Esophagus muscularis mucosa (tissue), 3 donors: ENCODE measurements at regions not wholly inside any gene's neighbourhood (a gene's known extent, or its start where the extent isn't known, plus 50 kb on each side); places are given as distances from the start of the nearest gene placed in this dataset.

ENCODE experiments used
- POLR2AphosphoS5 ChIP-seq, 2 donors: sonication (generic); formaldehyde crosslinking; IDR thresholded peaks; one replicate each; pipeline ENCODE4 v1.6.1; 2017; ENCODE audit warnings: antibody characterized with exemption in 2 of 2
- TF ChIP-seq, protein P1 (sequence below), 3 experiments: fragments of 200-600 bp in 2 of 3; fragments of 450-650 bp in 1 of 3; sonication (generic) in 2 of 3; IDR thresholded peaks; one replicate each; pipeline ENCODE4 v1.5.1; 2017 to 2019; ENCODE audit warnings: antibody characterized with exemption in 3 of 3, mild to moderate bottlenecking in 2 of 3, moderate library complexity in 1 of 3

DNA sequence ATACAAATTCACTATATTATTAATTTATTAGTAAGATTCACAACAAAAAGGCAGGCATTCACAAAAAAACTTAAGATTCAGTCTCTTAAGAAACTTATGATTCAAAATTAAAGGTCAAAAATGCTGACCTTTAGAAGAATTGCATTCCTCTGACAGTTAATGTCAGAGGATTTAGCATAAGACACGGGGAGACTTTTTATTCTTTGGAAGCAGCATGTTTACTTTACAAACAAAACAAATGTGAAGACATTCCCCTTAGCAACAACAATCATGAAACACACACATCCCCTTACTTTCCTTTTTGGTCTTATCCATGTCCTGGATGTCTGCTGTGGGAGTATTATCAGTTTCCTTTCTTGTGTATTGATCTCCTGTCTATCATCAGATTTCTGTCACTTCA, 117.1 kb downstream of the RAD51AP2 start:
- TF ChIP-seq, protein P1, sequence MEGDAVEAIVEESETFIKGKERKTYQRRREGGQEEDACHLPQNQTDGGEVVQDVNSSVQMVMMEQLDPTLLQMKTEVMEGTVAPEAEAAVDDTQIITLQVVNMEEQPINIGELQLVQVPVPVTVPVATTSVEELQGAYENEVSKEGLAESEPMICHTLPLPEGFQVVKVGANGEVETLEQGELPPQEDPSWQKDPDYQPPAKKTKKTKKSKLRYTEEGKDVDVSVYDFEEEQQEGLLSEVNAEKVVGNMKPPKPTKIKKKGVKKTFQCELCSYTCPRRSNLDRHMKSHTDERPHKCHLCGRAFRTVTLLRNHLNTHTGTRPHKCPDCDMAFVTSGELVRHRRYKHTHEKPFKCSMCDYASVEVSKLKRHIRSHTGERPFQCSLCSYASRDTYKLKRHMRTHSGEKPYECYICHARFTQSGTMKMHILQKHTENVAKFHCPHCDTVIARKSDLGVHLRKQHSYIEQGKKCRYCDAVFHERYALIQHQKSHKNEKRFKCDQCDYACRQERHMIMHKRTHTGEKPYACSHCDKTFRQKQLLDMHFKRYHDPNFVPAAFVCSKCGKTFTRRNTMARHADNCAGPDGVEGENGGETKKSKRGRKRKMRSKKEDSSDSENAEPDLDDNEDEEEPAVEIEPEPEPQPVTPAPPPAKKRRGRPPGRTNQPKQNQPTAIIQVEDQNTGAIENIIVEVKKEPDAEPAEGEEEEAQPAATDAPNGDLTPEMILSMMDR (IDR thresholded peaks at IDR 0.05) = no peak
- no peak for TF ChIP-seq POLR2AphosphoS5 (IDR thresholded peaks at IDR 0.05)
